GM21576 (cell line): ENCODE measurements at regions not wholly inside any gene's neighbourhood (a gene's known extent, or its start where the extent isn't known, plus 50 kb on each side); places are given as distances from the start of the nearest gene placed in this dataset.
"Not testable (repeated sequence)": the region's sequence is repeated elsewhere in the genome, so short reads cannot be mapped to it uniquely, and the experiment has no call there.

Experiments used
- ATAC-seq: cut with Tn5 transposase; IDR thresholded peaks from one replicate; pipeline ENCODE4 v1.9.1; 2021; ENCODE audit warnings: mild to moderate bottlenecking, moderate library complexity; ENCODE audit not compliant: unreplicated experiment

DNA sequence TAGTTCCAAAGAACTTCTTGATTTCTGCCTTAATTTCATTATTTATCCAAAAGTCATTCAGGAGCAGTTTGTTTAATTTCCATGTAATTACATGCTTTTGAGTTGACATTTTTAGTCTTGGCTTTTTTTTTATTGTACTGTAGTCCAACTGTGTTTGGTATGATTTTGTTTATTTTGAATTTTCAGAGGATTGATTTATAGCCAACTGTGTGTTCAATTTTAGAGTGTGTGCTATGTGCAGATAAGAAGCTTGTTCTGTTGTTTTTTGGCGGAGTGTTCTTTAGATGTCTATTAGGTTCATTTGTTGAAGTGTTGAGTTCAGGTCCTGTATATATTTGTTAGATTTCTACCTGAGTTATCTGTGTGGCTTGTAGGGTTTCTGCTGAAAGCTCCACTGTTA lies 533.6 kb downstream of the TRAM1L1 start:
- ATAC-seq = no peak

DNA sequence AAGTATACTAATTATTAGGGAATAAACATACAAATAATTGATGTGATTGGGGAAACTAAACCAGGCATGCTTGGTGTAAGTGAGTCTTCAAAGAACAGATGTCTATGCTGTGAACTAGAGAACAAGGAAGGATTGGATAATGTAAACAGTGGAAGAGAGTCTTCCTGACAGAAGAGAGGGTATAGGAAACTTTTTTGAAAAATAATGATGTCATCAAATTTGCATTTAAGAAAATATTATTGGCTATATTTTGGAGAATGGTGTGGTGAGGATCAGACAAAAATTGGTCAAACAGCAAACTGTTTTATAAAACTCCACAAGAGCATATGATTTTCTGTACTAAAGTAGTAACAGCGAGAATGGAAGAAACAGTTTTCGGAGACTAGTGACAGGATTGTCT lies 537.7 kb downstream of the TRAM1L1 start:
- ATAC-seq = no peak

DNA sequence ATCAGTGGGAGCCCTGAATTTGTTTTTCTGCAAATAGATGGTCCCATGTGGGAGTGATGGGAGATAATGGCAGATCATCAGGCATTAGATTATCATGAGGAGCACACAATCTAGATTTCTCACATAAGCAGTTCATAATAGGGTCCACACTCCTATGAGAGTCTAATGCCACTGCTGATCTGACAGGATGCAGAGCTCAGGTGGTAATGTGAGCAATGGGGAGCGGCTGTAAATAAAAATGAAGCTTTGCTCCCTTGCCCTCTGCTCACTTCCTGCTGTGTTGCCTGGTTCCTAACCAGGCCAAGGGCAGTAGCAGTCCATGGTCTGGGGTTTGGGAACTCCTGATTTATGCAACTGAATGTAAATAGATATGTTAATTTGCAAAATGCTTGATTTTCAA lies 538.6 kb downstream of the TRAM1L1 start:
- ATAC-seq = no peak

DNA sequence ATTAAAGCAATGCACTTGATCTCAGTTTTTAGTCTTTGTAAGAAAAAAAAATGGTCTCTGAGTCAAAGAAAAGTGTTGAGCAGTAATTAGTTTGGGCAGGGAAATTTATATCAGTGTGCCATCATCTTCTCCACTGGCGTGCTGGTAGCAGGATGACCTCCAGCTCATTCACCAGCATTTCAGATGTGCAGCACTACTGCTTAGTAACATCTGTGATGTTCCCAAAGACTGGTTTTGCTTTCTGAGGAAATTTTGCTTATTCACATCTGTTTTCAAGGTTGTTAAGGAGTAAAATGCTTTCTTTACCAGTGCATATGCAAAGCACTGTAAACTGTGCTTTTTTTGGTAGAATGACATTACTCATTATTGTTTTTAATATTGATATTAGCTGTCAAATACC lies 540.4 kb downstream of the TRAM1L1 start:
- no peak for ATAC-seq

DNA sequence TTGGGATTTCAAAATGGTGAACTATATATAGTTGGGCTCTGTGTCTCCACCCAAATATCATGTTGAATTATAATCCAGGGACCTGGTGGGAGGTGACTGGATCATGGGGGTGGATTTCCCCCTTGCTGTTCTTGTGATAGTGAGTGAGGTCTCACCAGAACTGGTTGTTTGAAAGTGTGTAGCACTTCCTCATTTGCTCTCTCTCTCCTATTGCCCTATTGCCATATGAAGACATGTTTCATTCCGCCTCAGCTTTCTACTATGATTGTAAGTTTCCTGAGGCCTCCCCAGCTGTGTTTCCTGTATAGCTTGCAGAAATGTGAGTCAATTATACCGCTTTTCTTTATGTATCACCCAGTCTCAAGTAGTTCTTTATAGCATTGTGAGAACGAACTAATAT lies 545.6 kb downstream of the TRAM1L1 start:
- no peak for ATAC-seq

DNA sequence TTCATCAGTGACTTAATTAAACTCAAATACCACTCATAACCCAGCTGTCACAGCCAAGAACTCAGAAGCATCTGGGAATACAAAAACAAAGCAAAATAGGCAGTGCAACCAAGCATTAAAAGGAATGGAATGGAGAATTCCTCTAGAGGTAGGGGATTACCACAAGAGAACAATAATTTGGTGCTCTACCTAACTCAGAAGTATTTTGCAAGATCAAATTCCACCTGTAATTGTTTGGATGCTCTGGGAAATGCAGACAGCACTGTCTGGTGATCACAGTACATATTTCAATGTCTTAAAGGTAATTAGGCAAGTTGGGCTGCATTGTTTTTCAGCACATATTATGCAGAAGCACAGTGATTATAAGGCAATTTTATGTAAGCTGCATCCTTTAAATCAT lies 547.5 kb downstream of the TRAM1L1 start:
- ATAC-seq = no peak

DNA sequence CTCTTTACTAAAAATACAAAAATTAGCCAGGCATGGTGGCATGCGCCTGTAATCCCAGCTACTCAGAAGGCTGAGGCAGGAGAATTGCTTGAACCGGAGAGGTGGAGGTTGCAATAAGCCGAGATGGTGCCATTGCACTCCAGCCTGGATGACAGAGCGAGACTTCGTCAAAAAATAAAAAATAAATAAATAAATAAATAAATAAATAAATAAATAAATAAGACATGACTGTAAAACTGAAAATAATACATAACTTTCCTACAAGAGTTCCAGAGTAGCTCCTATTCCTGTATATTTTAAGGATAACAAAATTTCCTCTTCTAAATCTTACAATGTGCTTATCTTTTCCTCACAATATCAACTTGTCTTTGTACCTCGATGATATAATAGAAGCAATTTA lies 549.4 kb downstream of the TRAM1L1 start:
- ATAC-seq = not testable (repeated sequence)

DNA sequence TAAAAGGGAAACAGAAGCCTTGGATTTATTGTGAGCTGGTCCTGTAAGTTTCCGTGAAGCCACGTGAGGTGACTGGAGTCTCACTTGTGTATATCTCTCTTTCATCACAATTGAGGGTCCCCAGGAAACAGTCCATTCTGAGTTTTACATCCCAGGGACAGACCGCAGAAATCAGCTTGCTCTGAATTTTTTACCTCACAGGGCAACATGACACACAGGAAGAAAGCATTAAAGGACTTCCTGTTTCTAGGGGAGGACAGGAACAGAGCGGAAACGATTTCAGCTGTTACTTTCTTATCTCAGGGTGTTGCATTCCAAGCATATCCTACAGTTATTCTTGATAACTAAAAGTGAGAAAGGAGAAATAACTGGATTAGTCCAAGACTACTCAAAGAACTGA lies 553.5 kb downstream of the TRAM1L1 start:
- no peak for ATAC-seq

DNA sequence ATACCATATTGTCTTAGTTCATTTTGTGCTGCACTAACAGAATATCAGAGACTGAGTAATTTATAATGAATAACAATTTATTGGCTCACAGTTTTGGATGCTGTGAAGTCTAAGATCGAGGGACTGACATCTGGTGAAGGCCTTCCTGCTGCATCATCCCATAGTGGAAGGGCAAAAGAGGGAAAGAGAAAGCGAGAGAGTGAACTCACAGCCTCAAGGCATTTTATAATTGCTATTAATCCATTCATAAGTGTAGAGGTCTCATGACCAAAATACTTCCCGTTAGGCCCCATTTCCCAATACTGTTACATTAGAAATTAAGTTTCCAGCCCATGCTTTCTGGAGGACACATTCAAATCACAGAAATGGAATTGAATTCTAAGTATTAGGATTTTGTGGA lies 554.4 kb downstream of the TRAM1L1 start:
- ATAC-seq = no peak

DNA sequence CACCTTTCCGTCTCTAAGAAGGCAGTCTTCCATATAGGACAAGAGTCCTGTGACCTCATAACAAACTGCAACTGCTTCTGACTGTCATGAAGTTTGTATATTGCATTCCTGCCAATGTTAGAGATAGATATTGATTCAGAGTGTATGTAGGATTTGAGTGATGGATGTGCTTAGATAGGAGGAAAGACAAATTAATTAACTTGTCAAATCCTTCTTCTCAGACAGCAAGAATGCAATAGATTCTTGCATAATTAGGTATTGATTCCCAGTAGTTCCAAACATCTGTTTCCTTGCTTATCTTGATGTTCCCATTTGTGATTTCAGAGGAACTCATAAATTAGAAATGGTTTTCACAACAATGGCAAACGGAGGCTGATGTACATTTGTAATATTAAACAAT lies 555.3 kb downstream of the TRAM1L1 start:
- no peak for ATAC-seq

DNA sequence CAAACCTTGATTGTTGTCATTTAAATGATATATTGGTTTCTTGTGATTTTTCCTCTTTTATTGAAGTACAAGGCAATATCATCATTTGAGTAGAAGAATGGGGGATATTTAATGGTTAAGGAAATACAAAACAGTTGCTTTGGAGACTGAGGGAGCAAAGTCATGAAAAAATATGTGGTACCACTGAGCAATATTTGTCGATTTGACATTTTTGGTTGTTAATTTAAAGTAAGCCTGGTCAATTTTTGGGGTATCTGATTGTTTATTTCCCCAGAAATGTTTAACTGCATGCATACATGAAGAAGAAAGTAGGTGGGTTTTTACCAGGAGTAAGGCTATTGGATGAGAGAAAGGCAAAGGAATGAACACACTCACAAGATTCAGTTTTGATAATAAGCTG lies 556.2 kb downstream of the TRAM1L1 start:
- ATAC-seq = no peak

DNA sequence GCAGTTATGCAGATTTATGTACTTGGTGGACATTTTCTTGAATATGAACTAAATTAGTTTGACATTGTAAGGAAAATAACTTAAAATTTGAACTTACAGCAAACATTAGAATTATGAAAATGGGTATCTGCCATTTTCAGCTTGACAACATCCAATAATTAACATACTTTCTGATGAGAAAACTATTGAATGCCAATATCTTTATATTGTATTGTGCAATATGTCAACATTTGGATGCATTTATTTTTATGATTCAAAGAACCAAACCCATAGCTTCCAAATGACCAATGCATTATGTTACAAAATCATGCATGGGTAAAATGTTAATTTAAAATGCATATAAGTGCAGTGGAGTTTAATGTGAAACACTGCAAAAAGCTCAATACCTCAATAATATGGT lies 562.5 kb downstream of the TRAM1L1 start:
- no peak for ATAC-seq

DNA sequence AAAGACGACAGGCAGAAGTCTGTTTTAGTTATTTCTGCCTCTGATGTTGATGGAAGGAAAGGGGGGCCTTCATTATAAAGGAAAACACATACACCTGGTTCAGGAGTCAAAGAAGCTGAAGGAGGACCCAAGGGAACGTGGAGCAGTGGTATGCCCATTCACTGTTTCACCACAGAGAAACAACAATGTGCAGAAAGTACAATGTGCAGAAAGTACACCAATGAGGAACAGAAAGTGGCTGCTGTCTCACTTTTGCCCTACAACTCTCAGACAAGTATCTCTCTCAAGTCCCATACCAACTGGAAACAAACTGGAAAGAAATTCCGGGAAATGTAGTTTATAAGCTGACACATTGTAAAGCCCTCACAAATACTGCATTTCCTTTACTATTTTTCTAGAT lies 564.5 kb downstream of the TRAM1L1 start:
- ATAC-seq = no peak

DNA sequence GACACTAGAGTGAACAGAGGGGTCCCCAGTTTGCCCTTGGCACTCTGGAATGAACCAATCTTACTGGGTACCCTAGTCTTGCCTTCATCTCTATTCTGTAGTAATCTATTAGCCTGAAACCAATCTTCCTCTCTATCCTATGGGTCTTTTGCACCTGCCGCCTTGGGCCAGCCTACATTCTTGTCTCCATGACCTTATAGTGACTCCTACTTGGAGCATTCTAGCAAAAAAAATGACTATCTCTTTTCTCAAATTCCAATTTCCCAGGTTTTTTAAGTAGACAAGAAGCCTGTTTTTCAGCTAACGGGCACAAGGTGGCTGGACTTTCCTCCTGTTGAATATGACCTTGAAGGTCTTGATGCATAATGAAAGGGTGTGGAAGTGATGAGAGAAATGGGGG lies 568.7 kb downstream of the TRAM1L1 start:
- no peak for ATAC-seq

DNA sequence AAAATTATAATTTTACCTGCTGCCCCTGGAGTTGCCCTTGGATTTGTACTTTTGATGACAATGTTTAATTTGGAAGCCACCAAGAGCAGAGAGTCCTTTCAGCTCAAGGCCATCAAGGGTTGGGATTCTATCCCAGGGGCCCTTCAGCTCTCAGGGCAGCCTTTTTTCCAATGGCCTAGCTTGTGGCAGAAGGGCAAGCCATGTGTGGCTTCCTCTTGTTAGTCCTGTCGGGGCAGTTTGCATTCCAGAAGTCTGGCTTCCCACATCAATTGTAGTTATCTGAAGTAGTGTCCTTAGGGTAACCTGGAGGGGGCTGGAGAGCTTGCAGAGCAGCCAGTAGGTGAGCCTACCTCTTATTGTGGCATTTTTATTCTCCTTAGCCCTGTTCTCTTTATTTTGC lies 569.4 kb downstream of the TRAM1L1 start:
- no peak for ATAC-seq

DNA sequence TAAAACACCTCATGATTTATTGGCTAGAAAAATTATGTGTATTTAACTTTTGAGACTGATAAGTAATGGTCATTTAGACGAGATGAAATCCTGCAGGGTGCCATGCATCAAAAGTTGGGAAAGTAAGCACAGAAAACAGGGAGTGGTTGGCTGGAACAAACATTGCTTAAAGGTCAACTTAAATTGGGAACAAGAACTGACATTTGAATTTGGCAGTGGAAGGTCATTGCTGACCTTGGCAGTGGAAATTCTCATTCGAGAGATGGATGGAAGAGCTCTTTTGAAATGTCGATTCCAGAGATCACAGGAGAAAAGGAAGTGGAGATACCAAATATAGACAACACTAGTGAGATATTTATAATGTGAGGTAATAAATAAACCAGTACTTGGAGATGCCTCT lies 572.8 kb downstream of the TRAM1L1 start:
- ATAC-seq = no peak

DNA sequence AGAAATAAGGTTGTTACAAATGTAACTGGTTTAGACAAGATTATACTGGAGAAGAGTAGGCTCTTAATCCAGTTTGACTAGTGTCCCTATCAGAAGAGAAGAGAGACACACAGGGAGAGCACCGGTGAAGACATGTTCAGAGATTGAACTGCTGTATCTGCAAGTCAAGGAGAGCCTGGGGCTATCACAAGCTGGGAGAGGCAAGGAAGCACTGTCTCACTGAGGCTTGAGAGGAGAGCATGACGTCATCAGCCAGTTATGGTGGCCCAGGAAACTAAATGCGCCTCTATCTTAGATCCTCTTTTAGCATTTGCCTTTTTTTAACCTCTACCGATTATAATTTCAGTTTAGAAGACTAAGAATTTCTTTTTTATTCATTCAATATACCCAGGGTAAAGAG lies 583.4 kb downstream of the TRAM1L1 start:
- ATAC-seq = no peak

DNA sequence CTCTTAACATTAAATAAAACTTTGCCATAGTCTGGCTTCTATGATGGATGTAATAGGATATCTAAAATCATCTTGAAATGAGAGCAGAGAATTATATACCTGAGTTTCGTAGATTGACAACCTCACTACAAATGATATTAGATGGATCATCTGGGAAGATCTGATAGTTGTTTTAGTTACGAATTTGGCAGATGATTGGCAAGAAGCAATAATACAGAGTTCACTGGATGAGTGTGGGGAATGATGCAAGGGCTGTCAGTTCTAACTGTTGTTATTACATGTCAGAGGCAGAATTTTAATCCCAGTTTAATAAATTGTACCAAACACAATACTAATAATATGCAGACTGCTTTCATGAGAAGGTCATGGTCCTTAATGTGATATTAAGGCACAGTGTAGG lies 585.2 kb downstream of the TRAM1L1 start:
- no peak for ATAC-seq

DNA sequence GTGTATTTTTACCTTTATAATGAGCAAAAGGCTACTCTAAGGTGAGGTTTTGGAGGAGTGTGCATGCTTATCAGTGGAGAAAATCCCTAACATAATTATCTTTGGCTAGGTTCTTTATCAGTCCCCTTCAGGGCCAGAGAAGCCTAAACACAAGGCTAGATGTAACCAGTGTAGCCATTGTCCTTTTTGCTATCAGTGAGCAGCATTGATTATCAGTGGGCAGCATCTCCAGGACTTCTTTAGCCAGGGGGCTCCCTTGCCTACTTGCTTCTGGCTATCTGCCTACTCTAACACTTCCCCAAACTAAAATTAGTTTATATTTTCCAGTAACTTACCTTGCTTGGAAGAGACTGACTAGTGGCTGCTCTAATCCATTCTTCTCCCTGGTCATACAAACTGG lies 595.6 kb downstream of the TRAM1L1 start:
- ATAC-seq = no peak

DNA sequence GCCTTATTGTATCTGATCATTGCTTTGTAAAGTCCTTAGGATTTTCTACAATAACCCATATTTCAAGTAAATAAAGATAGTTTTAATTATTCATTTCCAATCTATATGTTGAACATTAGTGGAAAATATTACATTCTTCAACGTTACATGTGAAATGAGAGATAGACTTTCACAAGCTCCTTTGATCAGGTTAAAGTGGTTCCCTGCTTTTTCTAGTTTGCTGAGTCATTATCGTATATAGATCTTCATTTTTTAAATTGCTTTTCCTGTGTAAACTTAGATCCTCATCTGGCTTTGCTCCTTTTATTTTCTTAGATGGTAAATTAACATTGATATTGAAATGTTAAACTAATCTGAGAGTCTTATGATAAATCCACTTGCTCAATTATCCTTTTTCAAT lies 599.0 kb downstream of the TRAM1L1 start:
- no peak for ATAC-seq

DNA sequence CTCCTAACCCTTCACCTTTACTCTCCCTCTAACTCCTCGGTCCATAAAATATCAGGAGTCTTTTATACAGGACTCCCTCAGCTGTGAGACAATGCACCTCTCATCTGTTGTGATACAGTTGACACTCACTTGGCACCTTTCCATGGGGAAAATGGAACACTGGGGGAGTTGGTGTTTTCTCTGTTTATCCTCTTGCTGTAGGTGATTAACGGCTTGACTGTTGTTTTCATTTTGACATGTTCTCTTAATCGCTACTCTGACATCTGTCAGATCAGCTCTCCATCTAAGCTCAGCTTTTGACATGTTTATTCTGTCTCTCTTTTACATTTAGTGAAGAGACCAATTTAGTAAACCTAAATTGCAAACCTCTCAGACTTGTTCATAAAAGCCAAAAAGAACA lies 604.8 kb downstream of the TRAM1L1 start:
- no peak for ATAC-seq

DNA sequence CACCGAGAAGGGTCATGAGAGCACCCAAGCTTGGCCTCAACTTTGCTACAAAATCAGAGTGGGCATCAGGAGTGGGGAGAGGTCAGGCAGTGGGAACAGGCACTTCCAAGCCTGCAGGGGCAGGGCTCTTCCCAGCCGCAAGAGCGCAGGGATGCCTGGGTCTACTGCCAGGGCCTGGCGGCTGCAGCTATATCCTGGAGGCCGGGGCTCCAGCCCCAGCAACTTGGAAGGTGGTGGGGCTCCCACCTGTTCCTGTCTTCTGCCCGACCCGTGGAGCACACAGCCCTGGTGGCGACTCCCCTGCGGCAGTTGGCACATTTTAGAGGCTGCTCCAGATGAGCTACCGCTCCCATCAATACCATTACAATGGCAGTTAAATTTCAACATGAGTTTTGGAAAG lies 607.0 kb downstream of the TRAM1L1 start:
- no peak for ATAC-seq

DNA sequence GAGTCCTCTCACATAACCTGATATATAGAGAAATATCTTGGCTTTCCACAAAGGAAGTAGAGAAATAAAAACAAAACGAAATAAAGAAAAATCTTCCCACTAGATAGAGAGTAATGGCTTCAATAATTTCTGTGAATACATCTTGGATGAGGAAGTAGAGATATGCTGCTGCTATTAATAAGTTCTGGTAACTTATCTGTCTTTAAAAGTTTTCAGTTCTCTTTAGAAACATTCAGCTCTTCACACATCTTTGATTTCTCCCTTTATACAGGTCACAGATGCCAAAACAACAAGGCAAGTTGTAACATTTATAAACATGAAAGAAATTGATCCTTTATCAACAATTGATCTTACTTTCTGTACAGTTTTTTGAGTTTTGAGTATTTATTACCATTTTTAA lies 615.8 kb downstream of the TRAM1L1 start:
- ATAC-seq = peak; percentile 41

DNA sequence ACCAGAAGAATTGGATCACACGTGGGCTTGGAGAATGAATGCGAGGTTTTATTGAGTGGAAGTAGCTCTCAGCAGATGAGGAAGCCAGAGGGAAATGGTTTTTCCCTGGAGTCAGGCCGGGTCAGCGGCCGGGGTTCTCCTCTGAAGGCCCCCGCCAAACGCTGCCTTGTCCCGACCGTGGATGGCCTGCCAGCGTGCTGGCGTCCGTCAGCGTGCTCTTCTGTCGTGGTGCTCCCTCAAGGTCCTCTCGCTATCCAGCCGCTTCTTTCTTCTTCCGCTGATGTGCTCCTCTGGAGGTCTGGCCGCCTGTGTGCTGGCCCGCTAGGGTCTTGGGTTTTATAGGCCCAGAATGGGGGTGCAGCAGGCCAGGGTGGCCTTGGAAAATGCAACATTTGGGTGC lies 632.2 kb downstream of the TRAM1L1 start:
- no peak for ATAC-seq
